Gastroesophageal sphincter (tissue), 4 donors: ENCODE measurements at regions not wholly inside any gene's neighbourhood (a gene's known extent, or its start where the extent isn't known, plus 50 kb on each side); places are given as distances from the start of the nearest gene placed in this dataset.

Experiments
- ATAC-seq: fragments of 150-250 bp; one replicate; pipeline ENCODE4 v1.9.1; 2016; ENCODE audit warnings: mild to moderate bottlenecking, moderate library complexity
- H3K27ac ChIP-seq, 4 donors: fragments of 200-600 bp; sonication (generic) in 3 of 4; 1 replicate in 3 of 4; 2 replicates in 1 of 4; pipeline ENCODE4 v1.5.1; 2016 to 2019
- H3K27me3 ChIP-seq: fragments of 200-600 bp; sonication (generic); one replicate; pipeline ENCODE4 v1.5.1; 2019
- H3K36me3 ChIP-seq, 2 donors: fragments of 200-600 bp; sonication (generic); one replicate each; pipeline ENCODE4 v1.5.1; 2019; ENCODE audit warnings: control low read depth in 1 of 2
- H3K4me1 ChIP-seq, 3 donors: fragments of 200-600 bp; sonication (generic); 1 replicate in 2 of 3; 2 replicates in 1 of 3; pipeline ENCODE4 v1.5.1; 2016 to 2019; ENCODE audit warnings: control low read depth in 2 of 3
- H3K4me3 ChIP-seq, 2 donors: fragments of 200-600 bp; sonication (generic); one replicate each; pipeline ENCODE4 v1.5.1; 2019; ENCODE audit warnings: mild to moderate bottlenecking in 1 of 2, moderate library complexity in 1 of 2
- H3K9me3 ChIP-seq, 3 donors: fragments of 200-600 bp; sonication (generic); one replicate each; pipeline ENCODE4 v1.5.1; 2017 to 2019; ENCODE audit warnings: control low read depth in 2 of 3
- EP300 ChIP-seq: sonication (generic); formaldehyde crosslinking; IDR thresholded peaks from one replicate; pipeline ENCODE4 v1.6.1; 2017; ENCODE audit warnings: antibody characterized with exemption, mild to moderate bottlenecking
- POLR2A ChIP-seq, 2 donors: fragments of 450-650 bp; IDR thresholded peaks; one replicate each; pipeline ENCODE4 v1.6.1; 2017; ENCODE audit warnings: antibody characterized with exemption in 2 of 2, mild to moderate bottlenecking in 2 of 2, moderate library complexity in 1 of 2
- POLR2AphosphoS5 ChIP-seq: sonication (generic); formaldehyde crosslinking; IDR thresholded peaks from one replicate; pipeline ENCODE4 v1.6.1; 2017; ENCODE audit warnings: antibody characterized with exemption
- WGBS, 2 donors: methylation state at CpG; one replicate each; pipeline ENCODE4 v1.1.5; 2018; ENCODE audit warnings: low coverage in 1 of 2; 5-methylcytosine and 5-hydroxymethylcytosine counted together
- TF ChIP-seq, protein P1 (sequence below), 4 experiments: fragments of 200-600 bp in 2 of 4; fragments of 450-650 bp in 2 of 4; sonication (generic) in 1 of 4; IDR thresholded peaks; one replicate each; pipeline ENCODE4 v1.5.1; 2017 to 2019; ENCODE audit warnings: antibody characterized with exemption in 4 of 4, mild to moderate bottlenecking in 2 of 4, moderate library complexity in 2 of 4

- Histone ChIP-seq H3K4me3 (no peak overlapping the region), H3K9me3 (no peaks in the 10 kb centered on the region), H3K27ac (no peak overlapping the region), H3K36me3 (no peaks in the 10 kb centered on the region), H3K4me1 (no peaks in the 10 kb centered on the region), H3K27me3 (no peaks in the 10 kb centered on the region)
- TF ChIP-seq POLR2A (IDR thresholded peaks at IDR 0.05) (no peak), POLR2AphosphoS5 (no peak), EP300 (no peak)
- TF ChIP-seq, protein P1, sequence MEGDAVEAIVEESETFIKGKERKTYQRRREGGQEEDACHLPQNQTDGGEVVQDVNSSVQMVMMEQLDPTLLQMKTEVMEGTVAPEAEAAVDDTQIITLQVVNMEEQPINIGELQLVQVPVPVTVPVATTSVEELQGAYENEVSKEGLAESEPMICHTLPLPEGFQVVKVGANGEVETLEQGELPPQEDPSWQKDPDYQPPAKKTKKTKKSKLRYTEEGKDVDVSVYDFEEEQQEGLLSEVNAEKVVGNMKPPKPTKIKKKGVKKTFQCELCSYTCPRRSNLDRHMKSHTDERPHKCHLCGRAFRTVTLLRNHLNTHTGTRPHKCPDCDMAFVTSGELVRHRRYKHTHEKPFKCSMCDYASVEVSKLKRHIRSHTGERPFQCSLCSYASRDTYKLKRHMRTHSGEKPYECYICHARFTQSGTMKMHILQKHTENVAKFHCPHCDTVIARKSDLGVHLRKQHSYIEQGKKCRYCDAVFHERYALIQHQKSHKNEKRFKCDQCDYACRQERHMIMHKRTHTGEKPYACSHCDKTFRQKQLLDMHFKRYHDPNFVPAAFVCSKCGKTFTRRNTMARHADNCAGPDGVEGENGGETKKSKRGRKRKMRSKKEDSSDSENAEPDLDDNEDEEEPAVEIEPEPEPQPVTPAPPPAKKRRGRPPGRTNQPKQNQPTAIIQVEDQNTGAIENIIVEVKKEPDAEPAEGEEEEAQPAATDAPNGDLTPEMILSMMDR (IDR thresholded peaks at IDR 0.05) = no peak
- WGBS, 2 donors = 82 to 85% methylated on average over 1 of the region's 1 CpG
- no peak for ATAC-seq
Observed at GRCh38 chr5:105993027-105993426, 1677.7 kb downstream of the EFNA5 start.

GRCh38 chr5:105982526-105982925 is 1688.2 kb downstream of the EFNA5 start:
- TF ChIP-seq POLR2A (IDR thresholded peaks at IDR 0.05) (no peak), EP300 (no peak), POLR2AphosphoS5 (no peak)
- TF ChIP-seq, protein P1 (IDR thresholded peaks at IDR 0.05) = no peak
- WGBS, 2 donors = 100% methylated on average over 1 of the region's 9 CpGs; no CpG with 5 or more reads in 1 of the 2 donors
- Histone ChIP-seq H3K9me3 (no peaks in the 10 kb centered on the region), H3K4me1 (no peaks in the 10 kb centered on the region), H3K4me3 (no peak overlapping the region), H3K27me3 (no peaks in the 10 kb centered on the region), H3K27ac (no peak overlapping the region), H3K36me3 (no peaks in the 10 kb centered on the region)
- no peak for ATAC-seq

DNA sequence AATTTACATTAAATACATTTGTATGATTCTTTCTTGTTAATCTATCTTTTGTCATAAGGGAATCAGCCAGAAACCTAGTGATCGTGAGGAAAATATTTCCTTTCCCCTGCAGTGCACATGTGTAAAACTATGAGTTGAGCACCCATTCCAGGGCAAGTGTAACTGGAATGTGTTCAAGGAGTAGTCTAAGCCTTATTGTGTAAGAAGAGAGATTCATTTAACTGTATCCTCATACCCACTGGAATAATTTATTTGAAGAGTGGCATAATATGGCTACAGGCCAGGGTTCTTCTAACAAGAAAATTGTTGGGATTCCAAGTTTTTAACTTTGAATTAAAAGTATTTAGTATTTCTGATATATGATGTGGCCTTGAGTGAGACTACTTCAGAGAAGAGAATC is 1692.7 kb downstream of the EFNA5 start:
- ATAC-seq = no peak
- H3K9me3 ChIP-seq = no peaks in the 10 kb centered on the region
- no peaks in the 10 kb centered on the region for H3K4me1 ChIP-seq
- no peak overlapping the region for H3K4me3 ChIP-seq
- H3K27ac ChIP-seq = no peak overlapping the region
- TF ChIP-seq POLR2AphosphoS5 (no peak), EP300 (no peak), POLR2A (IDR thresholded peaks at IDR 0.05) (no peak)
- TF ChIP-seq, protein P1 (IDR thresholded peaks at IDR 0.05) = no peak
- WGBS, 2 donors = 38 to 60% methylated on average over 1 of the region's 1 CpG
- no peaks in the 10 kb centered on the region for H3K36me3 ChIP-seq
- no peaks in the 10 kb centered on the region for H3K27me3 ChIP-seq

- Histone ChIP-seq H3K4me3 (no peak overlapping the region), H3K27me3 (no peaks in the 10 kb centered on the region), H3K9me3 (no peaks in the 10 kb centered on the region), H3K4me1 (no peaks in the 10 kb centered on the region), H3K36me3 (no peaks in the 10 kb centered on the region), H3K27ac (no peak overlapping the region)
- no peak for ATAC-seq
- TF ChIP-seq POLR2A (IDR thresholded peaks at IDR 0.05) (no peak), POLR2AphosphoS5 (no peak), EP300 (no peak)
- TF ChIP-seq, protein P1 (IDR thresholded peaks at IDR 0.05) = no peak
- WGBS, 2 donors = 33 to 73% methylated on average over 1 to 3 of the region's 3 CpGs
Observed at GRCh38 chr5:105977163-105977562, 1693.6 kb downstream of the EFNA5 start.

GRCh38 chr5:105970919-105971318 is 1699.8 kb downstream of the EFNA5 start:
- H3K4me1 ChIP-seq = no peaks in the 10 kb centered on the region
- H3K4me3 ChIP-seq = no peak overlapping the region
- H3K27ac ChIP-seq = no peak overlapping the region
- TF ChIP-seq EP300 = no peak
- no peak for TF ChIP-seq POLR2A (IDR thresholded peaks at IDR 0.05)
- TF ChIP-seq, protein P1 (IDR thresholded peaks at IDR 0.05) = no peak
- no peak for TF ChIP-seq POLR2AphosphoS5
- H3K9me3 ChIP-seq = no peaks in the 10 kb centered on the region
- no peaks in the 10 kb centered on the region for H3K36me3 ChIP-seq
- no peak for ATAC-seq
- H3K27me3 ChIP-seq = no peaks in the 10 kb centered on the region
